SHP77 treated with DMSO at 0.1 percent for 48 hours (cell line): ENCODE measurements at regions not wholly inside any gene's neighbourhood (a gene's known extent, or its start where the extent isn't known, plus 50 kb on each side); places are given as distances from the start of the nearest gene placed in this dataset.
"Not testable (repeated sequence)": the region's sequence is repeated elsewhere in the genome, so short reads cannot be mapped to it uniquely, and the experiment has no call there.

Experiments used
- DNase-seq: peaks from one replicate; lab custom pipeline; 2025; lab: John Stamatoyannopoulos, UW

GRCh38 chr1:118563981-118564951 lies 379.2 kb upstream of the SPAG17 start:
- no peak for DNase-seq

- no peak for DNase-seq
Measured at GRCh38 chr1:118558933-118559332, 373.9 kb upstream of the SPAG17 start.

GRCh38 chr1:118556936-118557335 lies 371.9 kb upstream of the SPAG17 start:
- DNase-seq = no peak

- DNase-seq = no peak
Measured at GRCh38 chr1:118555638-118556037, 370.6 kb upstream of the SPAG17 start.

- DNase-seq = peak; percentile 51
Measured at GRCh38 chr1:118535901-118536300, 350.9 kb upstream of the SPAG17 start.

GRCh38 chr1:118511922-118512321 lies 326.9 kb upstream of the SPAG17 start:
- DNase-seq = not testable (repeated sequence)

GRCh38 chr1:118504867-118505266 lies 319.8 kb upstream of the SPAG17 start:
- peak; percentile 39 for DNase-seq

GRCh38 chr1:118504221-118504644 lies 319.2 kb upstream of the SPAG17 start:
- peak; percentile 54 for DNase-seq

GRCh38 chr1:118503752-118504151 lies 318.7 kb upstream of the SPAG17 start:
- no peak for DNase-seq

- DNase-seq = no peak
Measured at GRCh38 chr1:118494998-118495397, 310.0 kb upstream of the SPAG17 start.

GRCh38 chr1:118488787-118489186 lies 303.8 kb upstream of the SPAG17 start:
- no peak for DNase-seq

GRCh38 chr1:118487932-118488331 lies 302.9 kb upstream of the SPAG17 start:
- DNase-seq = no peak

- no peak for DNase-seq
Measured at GRCh38 chr1:118487091-118487490, 302.1 kb upstream of the SPAG17 start.

GRCh38 chr1:118486199-118486598 lies 301.2 kb upstream of the SPAG17 start:
- peak; percentile 95 for DNase-seq

- peak; percentile 66 for DNase-seq
Measured at GRCh38 chr1:118485757-118486156, 300.7 kb upstream of the SPAG17 start.

GRCh38 chr1:118484893-118485292 lies 299.9 kb upstream of the SPAG17 start:
- DNase-seq = no peak

- DNase-seq = no peak
Measured at GRCh38 chr1:118483245-118484006, 298.4 kb upstream of the SPAG17 start.

GRCh38 chr1:118481126-118481525 lies 296.1 kb upstream of the SPAG17 start:
- no peak for DNase-seq

- peak; percentile 93 for DNase-seq
Measured at GRCh38 chr1:118479351-118479750, 294.3 kb upstream of the SPAG17 start.

- no peak for DNase-seq
Measured at GRCh38 chr1:118473825-118474224, 288.8 kb upstream of the SPAG17 start.

- DNase-seq = not testable (repeated sequence)
Measured at GRCh38 chr1:118464460-118464859, 279.4 kb upstream of the SPAG17 start.

GRCh38 chr1:118461154-118461553 lies 276.1 kb upstream of the SPAG17 start:
- DNase-seq = no peak

- no peak for DNase-seq
Measured at GRCh38 chr1:118459871-118460270, 274.8 kb upstream of the SPAG17 start.
